Astrocyte (in vitro differentiated cells and primary cell): ENCODE measurements at regions not wholly inside any gene's neighbourhood (a gene's known extent, or its start where the extent isn't known, plus 50 kb on each side); places are given as distances from the start of the nearest gene placed in this dataset.

Experiments used
- DNase-seq: peaks from one replicate; pipeline ENCODE4 v3.0.0-alpha.2; 2010; ENCODE audit warnings: low read depth
- FAIRE-seq: peaks from 2 replicates; lab custom pipeline; 2011; peaks lifted over from hg19 to GRCh38; lab: Jason Lieb, UNC
- H2AFZ ChIP-seq: 2 replicates; pipeline ENCODE4 v1.6.0; 2012; ENCODE audit warnings: low read depth, low read length, inconsistent platforms
- H3K27ac ChIP-seq: 2 replicates; pipeline ENCODE4 v1.5.1; 2011; ENCODE audit warnings: low read depth, low read length, inconsistent platforms
- H3K27me3 ChIP-seq: 2 replicates; pipeline ENCODE4 v1.6.0; 2011; ENCODE audit warnings: low read length, inconsistent platforms; ENCODE audit not compliant: insufficient read depth
- H3K36me3 ChIP-seq: 2 replicates; pipeline ENCODE4 v1.5.1; 2011; ENCODE audit warnings: low read length, inconsistent platforms; ENCODE audit not compliant: insufficient read depth
- H3K4me1 ChIP-seq: 2 replicates; pipeline ENCODE4 v1.5.1; 2011; ENCODE audit warnings: low read length, inconsistent platforms; ENCODE audit not compliant: insufficient read depth
- H3K4me2 ChIP-seq: 2 replicates; pipeline ENCODE4 v1.6.0; 2012; ENCODE audit warnings: low read length, inconsistent platforms
- H3K4me3 ChIP-seq: 2 replicates; pipeline ENCODE4 v1.5.1; 2011; ENCODE audit warnings: low read depth, mild to moderate bottlenecking, low read length, inconsistent platforms; ENCODE audit not compliant: insufficient read depth
- H3K79me2 ChIP-seq: 2 replicates; pipeline ENCODE4 v1.6.0; 2012; ENCODE audit warnings: mild to moderate bottlenecking, low read length, inconsistent platforms; ENCODE audit not compliant: insufficient read depth
- H3K9ac ChIP-seq: 2 replicates; pipeline ENCODE4 v1.6.0; 2012; ENCODE audit warnings: mild to moderate bottlenecking, low read length, inconsistent platforms
- H3K9me3 ChIP-seq: 2 replicates; pipeline ENCODE4 v1.5.1; 2012; ENCODE audit warnings: low read depth, mild to moderate bottlenecking, low read length, inconsistent platforms; ENCODE audit not compliant: insufficient read depth
- H4K20me1 ChIP-seq: 2 replicates; pipeline ENCODE4 v1.6.0; 2012; ENCODE audit warnings: low read length, inconsistent platforms; ENCODE audit not compliant: insufficient read depth
- H3K27ac Mint-ChIP-seq: one replicate; pipeline ENCODE4 v1.8.0; 2021; ENCODE audit warnings: mild to moderate bottlenecking, mixed read lengths; ENCODE audit not compliant: unreplicated experiment
- H3K27me3 Mint-ChIP-seq: one replicate; pipeline ENCODE4 v1.8.0; 2021; ENCODE audit warnings: low read depth, mixed read lengths; ENCODE audit not compliant: unreplicated experiment
- H3K36me3 Mint-ChIP-seq: one replicate; pipeline ENCODE4 v1.8.0; 2021; ENCODE audit warnings: low read depth, mixed read lengths; ENCODE audit not compliant: unreplicated experiment
- H3K4me1 Mint-ChIP-seq: one replicate; pipeline ENCODE4 v1.8.0; 2021; ENCODE audit warnings: low read depth, mixed read lengths; ENCODE audit not compliant: unreplicated experiment
- H3K4me3 Mint-ChIP-seq: one replicate; pipeline ENCODE4 v1.8.0; 2021; ENCODE audit warnings: mild to moderate bottlenecking, moderate library complexity, mixed read lengths; ENCODE audit not compliant: unreplicated experiment
- H3K9me3 Mint-ChIP-seq: one replicate; pipeline ENCODE4 v1.8.0; 2021; ENCODE audit warnings: mild to moderate bottlenecking, mixed read lengths; ENCODE audit not compliant: unreplicated experiment
- CTCF ChIP-seq: IDR thresholded peaks from 2 replicates; pipeline ENCODE4 v1.5.1; 2011; ENCODE audit warnings: low read depth, mild to moderate bottlenecking, inconsistent platforms, low read length, moderate library complexity; ENCODE audit not compliant: insufficient read depth
- EZH2 ChIP-seq: IDR thresholded peaks from 2 replicates; pipeline ENCODE4 v1.6.1; 2012; ENCODE audit warnings: mild to moderate bottlenecking, low read length, inconsistent platforms; ENCODE audit not compliant: insufficient read depth

- no peak overlapping the region for H2AFZ ChIP-seq
- no peaks in the 10 kb centered on the region for H3K79me2 ChIP-seq
- H3K27me3 Mint-ChIP-seq = no peaks in the 10 kb centered on the region
- DNase-seq = no peak
- no peaks in the 10 kb centered on the region for H3K9me3 Mint-ChIP-seq
- H4K20me1 ChIP-seq = no peaks in the 10 kb centered on the region
- no peaks in the 10 kb centered on the region for H3K4me1 ChIP-seq
- no peak for FAIRE-seq
- H3K4me3 Mint-ChIP-seq = no peak overlapping the region
- no peak overlapping the region for H3K27ac Mint-ChIP-seq
- H3K9me3 ChIP-seq = no peaks in the 10 kb centered on the region
- no peak overlapping the region for H3K4me2 ChIP-seq
- H3K36me3 ChIP-seq = no peaks in the 10 kb centered on the region
- H3K36me3 Mint-ChIP-seq = no peaks in the 10 kb centered on the region
- no peak overlapping the region for H3K9ac ChIP-seq
- TF ChIP-seq EZH2 = no peak
- TF ChIP-seq CTCF = no peak
- no peak overlapping the region for H3K4me3 ChIP-seq
- no peak overlapping the region for H3K27ac ChIP-seq
- no peaks in the 10 kb centered on the region for H3K4me1 Mint-ChIP-seq
- H3K27me3 ChIP-seq = no peaks in the 10 kb centered on the region
These were observed 1095.6 kb upstream of the NRXN1 start for GRCh38 chr2:52127527-52127926.

GRCh38 chr2:52117299-52117698 lies 1085.4 kb upstream of the NRXN1 start:
- Histone ChIP-seq H3K4me3 (no peak overlapping the region), H2AFZ (no peak overlapping the region), H3K9ac (no peak overlapping the region), H4K20me1 (no peaks in the 10 kb centered on the region), H3K27ac (no peak overlapping the region), H3K79me2 (no peaks in the 10 kb centered on the region), H3K4me1 (no peaks in the 10 kb centered on the region), H3K9me3 (no peaks in the 10 kb centered on the region), H3K27me3 (no peaks in the 10 kb centered on the region), H3K4me2 (no peak overlapping the region), H3K36me3 (no peaks in the 10 kb centered on the region)
- Mint-ChIP-seq H3K36me3 (no peaks in the 10 kb centered on the region), H3K4me3 (no peak overlapping the region), H3K9me3 (no peaks in the 10 kb centered on the region), H3K4me1 (peaks cover 21% of the 10 kb centered on the region), H3K27ac (peak overlapping the region; percentile 98), H3K27me3 (no peaks in the 10 kb centered on the region)
- DNase-seq = peak; percentile 24
- no peak for FAIRE-seq
- TF ChIP-seq EZH2 (no peak), CTCF (no peak)

GRCh38 chr2:52115750-52116149 lies 1083.8 kb upstream of the NRXN1 start:
- H3K36me3 ChIP-seq = no peaks in the 10 kb centered on the region
- H3K9me3 ChIP-seq = no peaks in the 10 kb centered on the region
- peak; percentile 1 for DNase-seq
- H3K4me3 ChIP-seq = no peak overlapping the region
- no peaks in the 10 kb centered on the region for H3K27me3 ChIP-seq
- H3K79me2 ChIP-seq = no peaks in the 10 kb centered on the region
- H3K4me1 ChIP-seq = no peaks in the 10 kb centered on the region
- no peak overlapping the region for H3K4me3 Mint-ChIP-seq
- H4K20me1 ChIP-seq = no peaks in the 10 kb centered on the region
- H3K4me2 ChIP-seq = no peak overlapping the region
- H3K27ac Mint-ChIP-seq = no peak overlapping the region
- no peaks in the 10 kb centered on the region for H3K36me3 Mint-ChIP-seq
- H3K9me3 Mint-ChIP-seq = no peaks in the 10 kb centered on the region
- H3K27ac ChIP-seq = no peak overlapping the region
- no peak for FAIRE-seq
- no peak overlapping the region for H3K9ac ChIP-seq
- H3K4me1 Mint-ChIP-seq = peaks cover 21% of the 10 kb centered on the region
- no peaks in the 10 kb centered on the region for H3K27me3 Mint-ChIP-seq
- TF ChIP-seq CTCF = no peak
- no peak for TF ChIP-seq EZH2
- no peak overlapping the region for H2AFZ ChIP-seq
